Right ventricle myocardium inferior (tissue), 1 donor: ENCODE measurements at regions not wholly inside any gene's neighbourhood (a gene's known extent, or its start where the extent isn't known, plus 50 kb on each side); places are given as distances from the start of the nearest gene placed in this dataset.
A peak's percentile ranks its signal among the peaks of the same experiment; 100 is the strongest.

Experiments used
- ATAC-seq: fragments of 200-7000 bp; cut with Tn5 transposase; one replicate; pipeline ENCODE4 v1.9.1; 2020; ENCODE audit warnings: mild to moderate bottlenecking, moderate library complexity
- DNase-seq: peaks from one replicate; pipeline ENCODE4 v3.0.0; 2021; ENCODE audit errors: missing footprints
- intact Hi-C: fragments of 100-400 bp; cut with DNase I; formaldehyde crosslinking; loops from one replicate; pipeline ENCODE4 v1.11.0; 2022
- donor health status: DM: no; HTN: yes; CAD: no; lungs with severe emphysema.

DNA sequence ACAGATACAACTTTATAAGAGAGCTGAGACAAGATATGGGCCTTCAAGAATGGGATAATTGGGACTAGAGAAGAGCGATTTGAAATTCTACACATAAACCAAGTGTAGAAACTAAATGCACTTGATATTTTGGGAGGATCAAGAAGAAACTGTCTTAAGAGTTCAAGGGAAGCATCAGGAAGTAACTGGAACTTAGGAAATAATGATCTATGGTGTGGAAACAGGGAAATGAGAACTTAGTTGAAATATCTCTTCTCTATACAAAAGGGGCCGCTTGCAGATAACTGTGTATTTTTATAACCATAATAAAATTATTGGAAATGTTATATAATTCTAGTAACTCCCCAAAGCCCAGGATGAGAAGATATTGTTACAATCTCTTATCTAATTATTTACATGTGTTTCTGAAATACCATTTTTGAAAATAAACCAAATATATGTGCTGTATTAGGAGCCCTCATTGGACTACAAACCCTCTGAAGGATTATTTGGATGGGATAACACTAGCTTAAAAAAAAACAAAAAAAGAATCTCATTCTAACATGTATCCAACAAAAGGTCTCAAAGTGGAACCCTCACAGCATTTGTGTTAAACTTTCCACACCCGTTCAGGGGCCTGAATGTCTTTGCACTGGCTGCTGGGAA, 84.7 kb upstream of the FLRT2 start:
- ATAC-seq (no peak), DNase-seq (no peak)
- intact Hi-C loops: no loop called here

DNA sequence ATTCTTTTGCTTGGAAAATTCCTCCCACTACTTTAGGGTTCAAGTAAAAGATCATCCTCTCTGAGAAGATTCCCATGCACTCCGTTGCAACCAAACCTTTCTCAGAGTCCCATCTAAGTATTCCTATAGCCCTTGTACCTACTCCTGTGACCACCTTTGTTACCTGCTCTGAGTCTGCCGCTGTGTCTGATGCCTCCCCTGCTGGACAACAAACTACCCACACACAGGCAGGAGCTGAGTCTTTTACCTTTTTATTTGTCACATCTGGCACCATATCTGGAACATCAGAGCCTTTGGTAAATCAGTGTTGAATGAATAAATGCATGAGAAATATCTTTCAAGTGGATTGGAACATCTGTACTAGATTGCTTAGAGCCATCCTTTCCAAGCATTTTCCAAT, 82.1 kb upstream of the FLRT2 start:
- ATAC-seq: no peak
- intact Hi-C loops: no loop called here
- DNase-seq: no peak

GRCh38 chr14:85451421-85451820, 78.5 kb upstream of the FLRT2 start:
- intact Hi-C loops: no loop called here
- DNase-seq (no peak), ATAC-seq (no peak)

DNA sequence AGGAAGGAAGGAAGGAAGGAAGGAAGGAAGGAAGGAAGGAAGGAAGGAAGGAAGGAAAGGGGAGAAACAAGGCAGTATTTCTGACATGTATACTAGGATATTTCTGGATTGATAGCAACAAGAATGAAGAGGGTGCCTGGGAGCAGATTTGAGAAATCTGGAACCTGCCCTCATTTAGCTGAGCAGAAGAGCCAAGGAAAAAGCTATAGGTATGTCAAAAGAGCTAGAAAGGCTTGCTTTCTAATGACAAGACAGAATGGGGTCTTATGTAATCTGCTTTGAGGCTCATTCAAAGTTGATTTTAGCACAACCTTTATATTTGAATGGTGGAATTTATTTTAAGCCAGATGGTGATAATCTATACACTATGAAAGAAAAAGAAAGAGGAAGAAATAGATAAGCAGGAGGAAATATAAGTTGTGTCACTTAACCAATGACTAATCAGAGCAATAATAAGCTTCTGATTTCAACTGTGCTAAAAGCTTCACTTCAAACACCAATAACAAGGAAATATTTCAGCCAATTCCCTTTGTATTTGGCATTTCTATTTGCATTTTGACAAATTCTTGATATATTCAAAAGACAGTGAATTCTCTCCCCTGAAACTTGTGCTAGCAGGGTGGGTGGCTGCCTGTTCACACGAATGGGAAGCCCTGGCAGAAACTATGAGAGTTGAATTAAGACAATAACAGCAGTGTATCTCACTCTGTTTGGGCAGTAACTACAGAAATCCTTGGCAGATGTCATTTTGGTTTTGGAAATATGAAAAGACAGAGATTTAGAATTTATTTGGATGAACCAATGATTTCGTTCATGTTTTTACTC, 76.3 kb upstream of the FLRT2 start:
- no peak for ATAC-seq
- DNase-seq: no peak
- intact Hi-C loops: no loop called here

GRCh38 chr14:85454226-85454813, 75.6 kb upstream of the FLRT2 start:
- no peak for DNase-seq
- intact Hi-C loops: no loop called here
- ATAC-seq: no peak

DNA sequence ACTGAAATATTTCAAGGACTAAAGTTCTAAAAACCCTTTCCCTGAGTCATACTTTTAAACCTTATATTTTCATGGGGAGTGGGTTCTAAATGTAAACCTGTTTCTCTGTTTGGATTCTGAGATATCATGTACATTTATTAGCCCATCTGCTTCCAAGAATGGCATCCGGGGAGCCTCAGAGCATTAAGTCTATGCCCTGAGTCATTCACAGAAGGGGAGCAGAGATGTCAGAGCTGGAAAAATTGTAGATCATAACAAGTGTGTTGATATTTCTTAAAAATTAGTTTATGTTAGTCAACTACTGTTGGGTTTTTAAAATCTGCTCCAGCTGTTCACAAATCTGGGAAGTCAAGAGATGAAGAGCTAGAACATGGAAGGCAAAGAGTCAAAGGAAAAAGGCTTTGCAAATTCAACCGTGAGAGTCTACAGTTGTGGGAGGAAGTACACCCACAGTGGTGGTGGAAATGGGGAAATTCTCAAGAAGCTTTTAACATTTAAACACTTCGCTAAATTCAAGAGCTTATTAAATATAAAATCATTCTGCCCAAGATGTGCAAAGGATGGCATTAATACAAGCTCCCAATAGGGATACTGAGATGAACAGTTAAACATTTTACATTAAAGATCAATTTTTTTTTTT, 70.5 kb upstream of the FLRT2 start:
- ATAC-seq (no peak), DNase-seq (no peak)
- intact Hi-C loops: no loop called here

DNA sequence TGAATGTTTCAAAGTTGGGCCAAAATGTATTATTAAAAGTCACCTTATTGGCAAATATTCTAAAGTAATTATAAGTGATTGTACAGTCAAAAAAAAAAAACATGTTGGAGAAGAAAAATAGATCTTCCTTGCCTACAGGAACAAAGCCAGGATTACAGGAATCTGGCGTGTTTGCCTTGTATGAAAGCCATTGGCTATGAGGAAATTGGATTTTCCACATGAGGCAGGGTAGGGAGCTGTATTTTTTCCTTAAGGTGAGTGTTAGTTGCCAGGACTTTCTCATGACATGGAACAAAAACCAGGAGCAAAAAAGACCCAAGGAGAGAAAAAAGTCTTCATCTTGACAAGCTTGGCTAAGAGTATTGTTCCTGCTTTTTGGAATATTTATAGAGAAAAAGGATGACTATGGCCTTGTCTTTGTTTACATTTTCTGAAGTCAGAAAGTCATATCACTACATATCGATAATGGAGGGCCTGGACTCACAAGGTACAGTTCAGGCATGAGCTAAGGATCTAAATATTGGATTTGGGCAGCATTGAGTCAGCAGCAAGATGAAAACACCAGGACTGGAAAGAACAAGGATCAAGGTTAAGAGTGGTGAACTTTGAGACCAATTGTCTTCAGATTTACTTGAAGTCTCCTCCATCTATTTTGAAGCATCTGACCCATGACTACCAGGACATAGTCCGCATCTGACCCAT, 68.4 kb upstream of the FLRT2 start:
- intact Hi-C loops: no loop called here

GRCh38 chr14:85463512-85463911, 66.4 kb upstream of the FLRT2 start:
- ATAC-seq (no peak), DNase-seq (no peak)

More for the DNA sequence above, 68.4 kb upstream of the FLRT2 start:
- DNase-seq (no peak), ATAC-seq (no peak)

GRCh38 chr14:85464135-85464895, 65.6 kb upstream of the FLRT2 start:
- ATAC-seq: no peak
- intact Hi-C loops: no loop called here

More at GRCh38 chr14:85463512-85463911, 66.4 kb upstream of the FLRT2 start:
- intact Hi-C loops: no loop called here

GRCh38 chr14:85466678-85467077, 63.3 kb upstream of the FLRT2 start:
- DNase-seq: no peak
- ATAC-seq: no peak
- intact Hi-C loops: no loop called here

More at GRCh38 chr14:85464135-85464895, 65.6 kb upstream of the FLRT2 start:
- no peak for DNase-seq

DNA sequence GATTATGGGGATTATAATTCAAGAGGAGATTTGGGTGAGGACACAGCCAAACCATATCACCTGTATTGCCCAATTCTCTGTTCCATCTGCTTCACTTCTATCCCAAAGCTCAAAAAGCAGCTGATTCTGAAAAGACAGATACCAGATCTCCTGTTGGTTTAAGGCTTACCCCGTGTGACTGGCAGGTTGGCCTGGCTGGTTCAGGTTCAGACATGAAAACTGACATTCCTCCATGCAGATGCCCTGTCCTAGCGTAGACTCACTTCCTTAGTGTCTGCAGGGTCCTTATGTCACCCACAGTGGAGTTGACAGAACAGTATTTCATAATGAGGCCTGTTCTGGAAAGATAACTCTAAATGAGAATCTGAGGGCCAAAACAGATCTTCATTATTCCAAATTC, 61.1 kb upstream of the FLRT2 start:
- intact Hi-C loops: no loop called here
- ATAC-seq (no peak), DNase-seq (no peak)

DNA sequence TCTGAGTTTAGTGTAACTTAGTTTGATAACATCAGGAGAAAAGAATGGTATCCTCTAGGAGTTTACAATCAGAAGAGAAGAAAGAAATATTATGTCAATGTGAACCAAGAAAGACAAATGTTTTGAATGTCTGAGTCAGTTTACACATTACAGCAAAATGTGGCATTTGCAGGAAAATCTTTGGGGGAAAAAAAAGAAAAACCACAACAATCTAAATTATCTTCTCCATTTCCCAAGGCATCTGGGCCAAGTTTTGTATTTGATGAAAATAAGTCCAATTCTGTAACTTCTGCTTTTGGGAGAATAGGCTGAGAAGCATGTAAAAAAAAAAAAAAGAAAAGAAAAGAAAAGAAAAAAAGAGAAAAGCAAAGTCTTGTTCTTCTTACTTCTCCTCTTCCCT, 58.8 kb upstream of the FLRT2 start:
- DNase-seq (no peak), ATAC-seq (no peak)
- intact Hi-C loops: no loop called here

GRCh38 chr14:85471744-85472143, 58.2 kb upstream of the FLRT2 start:
- peak; percentile 20 for ATAC-seq
- intact Hi-C loops: no loop called here
- no peak for DNase-seq

- ATAC-seq (no peak), DNase-seq (no peak)
- intact Hi-C loops: no loop called here
Measured at GRCh38 chr14:85474431-85474830, 55.5 kb upstream of the FLRT2 start.

DNA sequence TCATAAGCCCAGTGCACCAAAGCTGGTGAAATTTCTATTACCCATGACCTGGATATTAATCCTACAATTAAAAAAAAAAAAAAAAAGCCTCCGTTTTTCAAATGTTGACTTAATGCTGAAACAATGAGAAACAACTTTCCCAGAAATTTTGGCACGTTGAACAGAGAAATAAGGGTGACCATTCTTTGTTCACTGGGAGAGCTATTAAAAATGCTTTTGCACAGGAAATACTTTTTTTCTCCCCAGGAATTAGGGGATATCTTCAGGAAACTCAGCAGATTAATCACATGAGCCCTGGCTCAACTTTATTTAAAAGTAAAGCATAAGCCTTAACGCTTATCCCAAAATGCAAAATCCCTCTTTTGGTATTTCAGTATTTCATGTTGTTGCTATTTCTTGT, 54.8 kb upstream of the FLRT2 start:
- intact Hi-C loops: no loop called here
- DNase-seq (no peak), ATAC-seq (peak; percentile 28)

GRCh38 chr14:85479306-85479705, 50.6 kb upstream of the FLRT2 start:
- intact Hi-C loops: no loop called here
- ATAC-seq (no peak), DNase-seq (no peak)

DNA sequence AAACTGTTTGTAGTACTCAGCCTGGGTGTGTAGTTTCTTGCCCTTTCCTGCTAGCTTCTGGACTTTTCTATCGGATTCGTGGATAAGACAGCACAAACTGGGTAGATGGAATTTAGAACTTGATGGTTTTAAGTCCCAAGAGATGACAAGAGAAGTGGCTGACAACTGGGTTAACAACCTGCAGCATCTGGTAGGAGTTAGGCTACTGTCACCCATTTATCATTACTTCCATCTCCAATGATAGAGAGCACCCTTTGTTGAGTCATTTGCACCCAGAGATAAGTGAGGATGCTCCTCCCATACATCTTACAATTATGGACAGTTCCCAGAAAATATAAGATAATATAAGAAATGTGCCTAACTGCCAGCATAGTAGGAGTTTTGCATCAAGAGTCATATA, 50.2 kb upstream of the FLRT2 start:
- DNase-seq (no peak), ATAC-seq (no peak)
- intact Hi-C loops: no loop called here
